H1 (cell line): ENCODE measurements at regions not wholly inside any gene's neighbourhood (a gene's known extent, or its start where the extent isn't known, plus 50 kb on each side); places are given as distances from the start of the nearest gene placed in this dataset.

Experiments
- KDM1A ChIP-seq: fragments of 200-600, 300-600 bp; sonication (generic); IDR thresholded peaks from 2 replicates; pipeline ENCODE4 v1.7.1; 2016; ENCODE audit warnings: mild to moderate bottlenecking, low read length, borderline replicate concordance
- RXRA ChIP-seq: IDR thresholded peaks from 2 replicates; pipeline ENCODE4 v1.6.1; 2011; ENCODE audit warnings: low read depth, mild to moderate bottlenecking, low read length, moderate library complexity; ENCODE audit not compliant: insufficient read depth
- SP1 ChIP-seq: IDR thresholded peaks from 2 replicates; pipeline ENCODE4 v1.6.1; 2011; ENCODE audit warnings: low read depth, low read length
- TBP ChIP-seq: IDR thresholded peaks from 2 replicates; pipeline ENCODE4 v1.6.1; 2011; ENCODE audit warnings: low read depth, low read length, improper control_type of control experiment
- TF ChIP-seq, protein P1 (sequence below): fragments of 300-600 bp; sonication (generic); IDR thresholded peaks from 2 replicates; pipeline ENCODE4 v1.7.1; 2012; ENCODE audit warnings: low read length, moderate library complexity, mild to moderate bottlenecking, inconsistent platforms; ENCODE audit not compliant: insufficient replicate concordance

DNA sequence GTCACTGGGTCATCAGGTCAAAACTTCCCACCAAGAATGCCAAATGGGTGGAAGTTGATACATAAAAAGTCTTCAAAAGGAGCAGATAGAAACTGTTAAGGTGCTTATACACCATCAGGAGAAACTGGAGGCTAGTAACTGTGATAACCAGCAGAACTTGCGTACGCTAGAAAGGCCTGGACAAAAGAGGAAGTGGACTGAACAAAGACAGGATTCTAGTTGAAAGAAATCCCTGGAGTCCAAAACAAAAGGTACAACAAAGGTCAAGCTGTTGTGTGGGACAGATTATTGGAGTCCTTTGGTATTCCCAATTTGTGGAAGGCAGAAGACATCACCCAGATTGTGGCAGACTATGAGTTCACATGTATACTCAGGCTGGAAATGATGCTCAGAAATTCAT is 215.8 kb upstream of the PBX1 start (continued):
- TF ChIP-seq, protein P1, sequence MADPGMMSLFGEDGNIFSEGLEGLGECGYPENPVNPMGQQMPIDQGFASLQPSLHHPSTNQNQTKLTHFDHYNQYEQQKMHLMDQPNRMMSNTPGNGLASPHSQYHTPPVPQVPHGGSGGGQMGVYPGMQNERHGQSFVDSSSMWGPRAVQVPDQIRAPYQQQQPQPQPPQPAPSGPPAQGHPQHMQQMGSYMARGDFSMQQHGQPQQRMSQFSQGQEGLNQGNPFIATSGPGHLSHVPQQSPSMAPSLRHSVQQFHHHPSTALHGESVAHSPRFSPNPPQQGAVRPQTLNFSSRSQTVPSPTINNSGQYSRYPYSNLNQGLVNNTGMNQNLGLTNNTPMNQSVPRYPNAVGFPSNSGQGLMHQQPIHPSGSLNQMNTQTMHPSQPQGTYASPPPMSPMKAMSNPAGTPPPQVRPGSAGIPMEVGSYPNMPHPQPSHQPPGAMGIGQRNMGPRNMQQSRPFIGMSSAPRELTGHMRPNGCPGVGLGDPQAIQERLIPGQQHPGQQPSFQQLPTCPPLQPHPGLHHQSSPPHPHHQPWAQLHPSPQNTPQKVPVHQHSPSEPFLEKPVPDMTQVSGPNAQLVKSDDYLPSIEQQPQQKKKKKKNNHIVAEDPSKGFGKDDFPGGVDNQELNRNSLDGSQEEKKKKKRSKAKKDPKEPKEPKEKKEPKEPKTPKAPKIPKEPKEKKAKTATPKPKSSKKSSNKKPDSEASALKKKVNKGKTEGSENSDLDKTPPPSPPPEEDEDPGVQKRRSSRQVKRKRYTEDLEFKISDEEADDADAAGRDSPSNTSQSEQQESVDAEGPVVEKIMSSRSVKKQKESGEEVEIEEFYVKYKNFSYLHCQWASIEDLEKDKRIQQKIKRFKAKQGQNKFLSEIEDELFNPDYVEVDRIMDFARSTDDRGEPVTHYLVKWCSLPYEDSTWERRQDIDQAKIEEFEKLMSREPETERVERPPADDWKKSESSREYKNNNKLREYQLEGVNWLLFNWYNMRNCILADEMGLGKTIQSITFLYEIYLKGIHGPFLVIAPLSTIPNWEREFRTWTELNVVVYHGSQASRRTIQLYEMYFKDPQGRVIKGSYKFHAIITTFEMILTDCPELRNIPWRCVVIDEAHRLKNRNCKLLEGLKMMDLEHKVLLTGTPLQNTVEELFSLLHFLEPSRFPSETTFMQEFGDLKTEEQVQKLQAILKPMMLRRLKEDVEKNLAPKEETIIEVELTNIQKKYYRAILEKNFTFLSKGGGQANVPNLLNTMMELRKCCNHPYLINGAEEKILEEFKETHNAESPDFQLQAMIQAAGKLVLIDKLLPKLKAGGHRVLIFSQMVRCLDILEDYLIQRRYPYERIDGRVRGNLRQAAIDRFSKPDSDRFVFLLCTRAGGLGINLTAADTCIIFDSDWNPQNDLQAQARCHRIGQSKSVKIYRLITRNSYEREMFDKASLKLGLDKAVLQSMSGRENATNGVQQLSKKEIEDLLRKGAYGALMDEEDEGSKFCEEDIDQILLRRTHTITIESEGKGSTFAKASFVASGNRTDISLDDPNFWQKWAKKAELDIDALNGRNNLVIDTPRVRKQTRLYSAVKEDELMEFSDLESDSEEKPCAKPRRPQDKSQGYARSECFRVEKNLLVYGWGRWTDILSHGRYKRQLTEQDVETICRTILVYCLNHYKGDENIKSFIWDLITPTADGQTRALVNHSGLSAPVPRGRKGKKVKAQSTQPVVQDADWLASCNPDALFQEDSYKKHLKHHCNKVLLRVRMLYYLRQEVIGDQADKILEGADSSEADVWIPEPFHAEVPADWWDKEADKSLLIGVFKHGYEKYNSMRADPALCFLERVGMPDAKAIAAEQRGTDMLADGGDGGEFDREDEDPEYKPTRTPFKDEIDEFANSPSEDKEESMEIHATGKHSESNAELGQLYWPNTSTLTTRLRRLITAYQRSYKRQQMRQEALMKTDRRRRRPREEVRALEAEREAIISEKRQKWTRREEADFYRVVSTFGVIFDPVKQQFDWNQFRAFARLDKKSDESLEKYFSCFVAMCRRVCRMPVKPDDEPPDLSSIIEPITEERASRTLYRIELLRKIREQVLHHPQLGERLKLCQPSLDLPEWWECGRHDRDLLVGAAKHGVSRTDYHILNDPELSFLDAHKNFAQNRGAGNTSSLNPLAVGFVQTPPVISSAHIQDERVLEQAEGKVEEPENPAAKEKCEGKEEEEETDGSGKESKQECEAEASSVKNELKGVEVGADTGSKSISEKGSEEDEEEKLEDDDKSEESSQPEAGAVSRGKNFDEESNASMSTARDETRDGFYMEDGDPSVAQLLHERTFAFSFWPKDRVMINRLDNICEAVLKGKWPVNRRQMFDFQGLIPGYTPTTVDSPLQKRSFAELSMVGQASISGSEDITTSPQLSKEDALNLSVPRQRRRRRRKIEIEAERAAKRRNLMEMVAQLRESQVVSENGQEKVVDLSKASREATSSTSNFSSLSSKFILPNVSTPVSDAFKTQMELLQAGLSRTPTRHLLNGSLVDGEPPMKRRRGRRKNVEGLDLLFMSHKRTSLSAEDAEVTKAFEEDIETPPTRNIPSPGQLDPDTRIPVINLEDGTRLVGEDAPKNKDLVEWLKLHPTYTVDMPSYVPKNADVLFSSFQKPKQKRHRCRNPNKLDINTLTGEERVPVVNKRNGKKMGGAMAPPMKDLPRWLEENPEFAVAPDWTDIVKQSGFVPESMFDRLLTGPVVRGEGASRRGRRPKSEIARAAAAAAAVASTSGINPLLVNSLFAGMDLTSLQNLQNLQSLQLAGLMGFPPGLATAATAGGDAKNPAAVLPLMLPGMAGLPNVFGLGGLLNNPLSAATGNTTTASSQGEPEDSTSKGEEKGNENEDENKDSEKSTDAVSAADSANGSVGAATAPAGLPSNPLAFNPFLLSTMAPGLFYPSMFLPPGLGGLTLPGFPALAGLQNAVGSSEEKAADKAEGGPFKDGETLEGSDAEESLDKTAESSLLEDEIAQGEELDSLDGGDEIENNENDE, result no peak
- TF ChIP-seq RXRA, result no peak
- no peak for TF ChIP-seq KDM1A
- no peak for TF ChIP-seq TBP
- TF ChIP-seq SP1, result no peak
